Iris pigment epithelial cell (primary cell): ENCODE measurements at regions not wholly inside any gene's neighbourhood (a gene's known extent, or its start where the extent isn't known, plus 50 kb on each side); places are given as distances from the start of the nearest gene placed in this dataset.

Experiments
- DNase-seq: peaks from one replicate; pipeline ENCODE4 v3.0.0-alpha.2; 2011; ENCODE audit warnings: low read depth

DNA sequence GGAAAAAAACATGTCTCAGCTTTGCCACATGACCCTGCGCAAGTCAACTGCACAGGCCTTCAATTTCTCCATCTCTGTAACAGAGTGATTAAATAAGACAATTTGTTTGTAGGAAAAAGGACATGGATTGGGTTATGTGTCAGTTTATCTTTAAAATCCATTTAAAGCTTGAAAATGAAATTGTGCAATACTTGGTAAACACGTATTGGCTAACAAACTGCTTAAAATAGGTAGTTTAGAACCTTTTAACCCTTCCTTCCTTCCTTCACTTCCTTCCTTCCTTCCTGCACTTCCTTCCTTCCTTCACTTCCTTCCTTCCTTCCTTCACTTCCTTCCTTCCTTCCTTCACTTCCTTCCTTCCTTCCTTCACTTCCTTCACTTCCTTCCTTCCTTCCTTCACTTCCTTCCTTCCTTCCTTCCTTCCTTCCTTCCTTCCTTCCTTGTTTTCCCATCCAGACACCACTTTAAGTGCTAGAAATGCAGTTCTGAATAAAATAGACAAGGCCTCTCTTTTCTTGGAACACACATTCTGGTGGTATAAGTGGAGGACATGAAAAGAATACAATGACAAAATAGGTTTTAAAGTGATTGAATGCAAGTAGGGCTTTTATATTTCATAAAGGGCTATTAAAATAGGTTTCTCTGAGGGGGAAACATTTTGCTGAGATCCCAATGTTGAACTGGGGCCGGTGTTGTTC is 130.2 kb upstream of the TP63 start:
- no peak for DNase-seq

DNA sequence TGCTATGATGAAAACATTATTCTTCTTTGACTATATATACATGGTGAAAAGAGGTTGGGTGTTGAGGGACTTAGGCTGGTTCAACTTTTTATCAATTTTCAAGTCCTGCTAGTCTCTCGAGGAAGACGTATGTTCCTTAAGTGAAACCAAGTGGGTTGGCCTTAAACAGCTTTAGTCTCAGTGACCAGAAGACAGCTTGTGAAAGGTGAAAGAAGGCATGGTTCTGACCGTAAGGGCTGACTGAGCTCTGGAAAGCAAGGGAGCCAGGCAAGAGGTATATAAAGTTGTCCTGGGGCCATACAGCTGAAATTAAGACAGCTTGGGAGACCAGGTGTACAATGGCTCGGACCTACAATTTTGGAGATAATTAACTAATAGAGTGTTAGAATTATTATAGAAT is 128.9 kb upstream of the TP63 start:
- no peak for DNase-seq

DNA sequence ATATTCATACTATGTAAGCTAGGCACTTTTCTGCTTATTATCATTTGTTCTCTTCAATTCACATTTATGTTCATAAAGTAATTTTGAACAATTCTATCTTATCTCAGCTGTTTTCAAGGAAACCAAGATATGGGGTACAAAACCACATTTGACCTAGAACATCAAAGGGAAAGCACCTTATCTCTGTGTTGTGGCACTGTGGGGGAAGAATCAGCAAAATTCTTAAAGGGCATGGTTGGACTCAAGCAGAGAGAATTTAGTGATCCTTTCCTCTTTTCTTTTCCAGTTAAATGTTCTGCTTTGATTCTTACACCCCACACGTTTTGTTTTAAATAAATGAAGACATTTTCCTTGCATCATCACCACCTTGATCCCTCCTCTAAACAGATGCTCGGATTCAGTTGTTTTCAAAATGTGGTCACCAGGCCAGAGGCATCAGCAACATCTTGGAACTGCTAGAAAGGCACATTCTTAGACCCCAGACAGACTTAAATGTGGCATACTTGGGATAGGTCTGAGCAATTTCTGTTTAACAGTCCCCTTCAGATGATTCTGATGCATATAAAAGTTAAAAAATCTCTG is 128.4 kb upstream of the TP63 start:
- no peak for DNase-seq

DNA sequence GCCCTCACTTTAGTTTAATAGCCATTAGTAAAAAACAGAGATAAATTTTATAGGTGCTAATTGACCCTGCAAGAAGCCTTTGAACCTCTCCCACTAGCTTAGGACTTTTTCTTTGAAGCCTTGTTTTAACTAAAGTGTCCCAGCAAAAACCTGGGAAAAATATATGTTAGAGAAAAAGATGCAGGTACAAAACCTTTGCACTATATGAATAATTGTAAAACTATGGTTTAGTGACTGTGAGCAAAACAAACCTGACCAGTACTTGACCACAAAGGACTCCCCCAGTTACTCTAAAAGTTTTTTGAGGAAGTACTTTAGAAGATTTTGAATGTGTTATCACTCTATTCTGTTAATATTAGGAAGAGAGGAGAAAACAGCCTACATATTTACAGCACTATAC is 123.3 kb upstream of the TP63 start:
- no peak for DNase-seq

GRCh38 chr3:189508784-189509501 is 122.2 kb upstream of the TP63 start:
- DNase-seq: no peak

- no peak for DNase-seq
Measured at GRCh38 chr3:189512039-189512438, 119.2 kb upstream of the TP63 start.

DNA sequence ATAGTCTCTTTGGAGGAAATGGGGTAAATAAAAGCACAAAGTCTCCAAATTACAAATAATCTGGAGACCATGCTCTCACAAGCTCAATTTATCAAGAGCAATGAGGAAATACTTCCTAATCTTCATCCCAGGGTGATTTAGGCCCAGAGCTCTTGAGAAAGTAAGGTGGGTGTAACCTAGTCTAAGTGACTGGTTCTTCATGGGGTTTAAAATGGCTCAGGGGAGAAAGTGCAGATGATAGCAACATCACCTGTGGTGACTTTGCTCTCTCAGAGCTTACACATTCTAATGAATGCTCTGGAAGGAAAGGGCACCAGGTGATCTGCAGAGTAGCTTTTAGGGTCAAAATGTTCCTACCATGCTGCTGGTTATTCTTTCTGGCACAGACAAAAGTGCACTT is 118.4 kb upstream of the TP63 start:
- DNase-seq: no peak

DNA sequence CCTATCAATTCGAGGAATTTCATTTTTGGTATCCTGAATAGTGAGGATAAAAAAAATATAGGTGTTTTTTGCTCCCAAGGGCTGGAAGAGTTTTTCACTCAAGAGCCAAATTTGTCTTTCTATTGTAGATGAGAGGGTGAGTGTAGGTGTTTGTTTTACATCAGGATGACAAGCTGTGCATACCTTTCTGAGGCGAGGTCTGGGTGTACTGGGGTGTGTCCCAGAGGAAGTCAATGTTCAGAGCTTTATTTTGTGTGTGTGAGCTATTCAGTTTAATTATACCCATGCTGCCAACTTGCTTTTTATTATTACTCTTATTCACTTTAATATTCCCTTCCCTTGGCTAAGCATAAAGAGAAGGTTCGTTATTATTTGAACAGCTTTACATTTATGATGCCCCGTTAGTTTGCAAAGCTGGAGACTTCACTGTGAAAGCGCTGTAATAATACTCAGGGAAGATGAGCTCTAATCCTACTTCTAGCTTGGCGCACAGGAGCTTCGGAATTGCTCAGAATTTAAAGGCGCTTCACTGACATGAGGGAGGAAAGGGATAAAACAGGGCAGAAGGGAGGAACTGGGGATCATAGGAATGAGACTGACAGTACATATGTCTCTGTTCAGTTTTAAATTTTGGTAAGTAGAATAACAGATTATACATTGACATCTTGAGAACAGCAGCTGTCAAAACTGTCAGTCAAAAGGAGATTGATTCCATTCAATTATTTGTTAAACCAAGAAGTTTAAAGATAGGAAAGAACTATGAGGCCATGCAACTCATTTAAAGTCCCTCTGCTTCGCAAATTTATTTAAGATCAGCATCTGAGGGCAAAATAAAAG is 117.7 kb upstream of the TP63 start:
- DNase-seq: no peak

GRCh38 chr3:189516039-189516438 is 115.2 kb upstream of the TP63 start:
- no peak for DNase-seq

GRCh38 chr3:189517981-189518380 is 113.2 kb upstream of the TP63 start:
- DNase-seq: no peak

DNA sequence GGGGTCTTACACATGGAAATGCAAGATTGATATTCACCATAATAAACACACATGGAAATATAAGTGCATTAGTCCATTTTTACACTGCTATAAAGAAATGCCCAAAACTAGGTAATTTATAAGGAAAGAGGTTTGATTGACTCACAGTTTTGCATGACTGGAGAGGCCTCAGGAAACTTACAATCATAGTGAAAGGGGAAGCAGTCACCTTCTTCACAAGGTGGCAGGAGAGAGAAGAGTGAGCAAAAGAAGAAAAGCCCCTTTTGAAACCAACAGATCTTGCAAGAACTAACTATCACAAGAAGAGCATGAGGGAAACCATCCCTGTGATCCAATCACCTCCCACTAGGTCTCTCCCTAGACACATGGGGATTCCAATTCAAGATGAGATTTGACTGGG is 111.7 kb upstream of the TP63 start:
- no peak for DNase-seq

GRCh38 chr3:189529468-189529867 is 101.7 kb upstream of the TP63 start:
- no peak for DNase-seq

GRCh38 chr3:189529889-189530471 is 101.2 kb upstream of the TP63 start:
- DNase-seq: no peak

- DNase-seq: peak; percentile 30
Measured at GRCh38 chr3:189530822-189531221, 100.4 kb upstream of the TP63 start.

DNA sequence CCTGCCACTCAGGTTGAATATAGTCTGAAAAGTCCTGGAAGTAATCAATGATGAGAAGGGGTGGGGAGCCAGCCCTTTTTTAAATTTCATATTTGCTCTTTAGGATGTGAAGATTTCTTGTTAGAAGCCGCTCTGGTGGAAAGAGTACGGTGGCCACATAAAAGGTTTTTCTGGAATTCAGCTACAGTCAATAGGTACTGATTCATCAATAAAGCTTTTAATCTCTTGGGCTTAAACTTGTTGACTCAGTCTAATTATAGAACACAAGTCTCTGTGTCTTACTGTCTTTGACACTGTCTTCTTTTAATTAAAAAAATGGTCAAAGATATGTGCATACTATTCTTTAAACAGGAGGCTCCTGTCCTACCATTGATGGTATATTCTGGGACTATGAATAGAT is 99.9 kb upstream of the TP63 start:
- no peak for DNase-seq

DNA sequence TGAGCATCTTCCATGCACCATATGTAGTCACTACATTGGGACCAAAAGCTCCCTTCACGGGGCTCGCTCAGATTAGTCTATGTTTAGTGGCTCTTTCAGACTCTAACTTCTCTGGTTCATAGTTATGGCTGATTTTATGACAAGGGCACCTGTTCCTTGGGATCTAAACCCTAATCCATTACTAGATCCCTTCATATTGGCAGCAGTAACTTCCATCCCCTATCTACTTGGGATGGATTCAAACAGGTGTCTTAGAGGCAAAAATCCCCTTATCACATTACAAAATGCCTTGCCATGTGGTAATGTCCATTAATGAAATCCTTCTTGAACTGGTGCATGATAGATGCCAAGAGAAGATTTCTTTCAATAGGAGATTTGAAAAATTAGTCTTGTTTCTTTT is 96.7 kb upstream of the TP63 start:
- no peak for DNase-seq

DNA sequence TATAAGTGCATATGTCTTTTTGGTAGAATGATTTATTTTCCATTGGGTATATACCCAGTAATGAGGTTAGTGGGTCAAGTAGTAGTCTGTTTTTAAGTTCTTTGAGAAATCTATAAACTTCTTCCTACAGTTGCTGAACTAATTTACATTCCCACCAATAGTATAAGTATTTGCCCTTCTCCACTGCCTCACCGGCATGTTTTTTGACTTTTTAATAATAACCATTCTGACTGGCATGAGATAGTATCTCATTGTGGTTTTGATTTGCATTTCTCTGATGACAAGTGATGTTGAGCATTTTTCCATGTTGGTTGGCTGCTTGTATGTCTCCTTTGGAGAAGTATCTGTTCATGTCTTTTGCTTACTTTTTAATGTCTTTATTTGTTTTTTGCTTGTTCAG is 94.1 kb upstream of the TP63 start:
- no peak for DNase-seq

- DNase-seq: no peak
Measured at GRCh38 chr3:189547448-189547847, 83.7 kb upstream of the TP63 start.

GRCh38 chr3:189548053-189548452 is 83.1 kb upstream of the TP63 start:
- no peak for DNase-seq

- no peak for DNase-seq
Measured at GRCh38 chr3:189551007-189551406, 80.2 kb upstream of the TP63 start.

GRCh38 chr3:189554868-189555557 is 76.2 kb upstream of the TP63 start:
- DNase-seq: no peak

- no peak for DNase-seq
Measured at GRCh38 chr3:189555558-189555881, 75.7 kb upstream of the TP63 start.
